ENCODE measurements at regions not wholly inside any gene's neighbourhood (a gene's known extent, or its start where the extent isn't known, plus 50 kb on each side); places are given as distances from the start of the nearest gene placed in this dataset.

DNA sequence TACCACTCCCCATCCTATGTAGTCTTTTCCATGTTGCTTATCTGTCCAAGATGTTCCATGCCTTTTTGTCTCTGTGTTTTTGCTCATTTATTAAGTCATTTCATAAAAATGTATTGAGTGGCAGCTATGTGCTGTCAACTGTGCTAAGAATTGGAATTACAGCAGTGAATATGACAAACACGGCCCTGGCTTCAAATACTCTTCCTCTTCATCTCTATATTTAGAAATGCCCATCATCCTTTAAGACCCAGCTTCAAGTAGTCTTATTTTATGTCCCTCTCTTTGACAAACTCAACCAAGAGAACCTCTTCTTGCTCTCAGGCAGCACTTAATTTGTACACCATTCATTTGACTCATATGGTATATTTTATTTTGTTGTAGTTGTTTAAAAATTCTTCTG lies 55.4 kb upstream of the AMOT start:
- Mint-ChIP-seq H3K4me1 (no peaks in the 10 kb centered on the region), H3K36me3 (ENCODE audit: low read depth) (no peaks in the 10 kb centered on the region), H3K9me3 (no peaks in the 10 kb centered on the region), H3K27me3 (no peaks in the 10 kb centered on the region), H3K27ac (no peak overlapping the region), H3K4me3 (no peak overlapping the region)
- intact Hi-C loops (cut with micrococcal nuclease) = no loop called here
- ATAC-seq (ENCODE audit: low read depth) (no peak), DNase-seq (no peak)
- TF ChIP-seq, protein P1, sequence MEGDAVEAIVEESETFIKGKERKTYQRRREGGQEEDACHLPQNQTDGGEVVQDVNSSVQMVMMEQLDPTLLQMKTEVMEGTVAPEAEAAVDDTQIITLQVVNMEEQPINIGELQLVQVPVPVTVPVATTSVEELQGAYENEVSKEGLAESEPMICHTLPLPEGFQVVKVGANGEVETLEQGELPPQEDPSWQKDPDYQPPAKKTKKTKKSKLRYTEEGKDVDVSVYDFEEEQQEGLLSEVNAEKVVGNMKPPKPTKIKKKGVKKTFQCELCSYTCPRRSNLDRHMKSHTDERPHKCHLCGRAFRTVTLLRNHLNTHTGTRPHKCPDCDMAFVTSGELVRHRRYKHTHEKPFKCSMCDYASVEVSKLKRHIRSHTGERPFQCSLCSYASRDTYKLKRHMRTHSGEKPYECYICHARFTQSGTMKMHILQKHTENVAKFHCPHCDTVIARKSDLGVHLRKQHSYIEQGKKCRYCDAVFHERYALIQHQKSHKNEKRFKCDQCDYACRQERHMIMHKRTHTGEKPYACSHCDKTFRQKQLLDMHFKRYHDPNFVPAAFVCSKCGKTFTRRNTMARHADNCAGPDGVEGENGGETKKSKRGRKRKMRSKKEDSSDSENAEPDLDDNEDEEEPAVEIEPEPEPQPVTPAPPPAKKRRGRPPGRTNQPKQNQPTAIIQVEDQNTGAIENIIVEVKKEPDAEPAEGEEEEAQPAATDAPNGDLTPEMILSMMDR (IDR thresholded peaks at IDR 0.05) = no peak
- ChIA-PET POLR2A (no interaction called here), CTCF (no interaction called here)
